Activated CD8-positive, alpha-beta T cell treated with anti-CD3 and anti-CD28 coated beads for 36 hours (primary cell): ENCODE measurements at regions not wholly inside any gene's neighbourhood (a gene's known extent, or its start where the extent isn't known, plus 50 kb on each side); places are given as distances from the start of the nearest gene placed in this dataset.
A peak's percentile ranks its signal among the peaks of the same experiment; 100 is the strongest.

Source experiments
- ATAC-seq: fragments of 200-7000 bp; cut with Tn5 transposase; one replicate; pipeline ENCODE4 v1.10.0; 2021; ENCODE audit warnings: mild to moderate bottlenecking, moderate library complexity
- CTCF ChIA-PET: fragments of 350-600 bp; sonication (Branson Sonifier 250); formaldehyde crosslinking; loops from one replicate; lab custom pipeline; 2021; ENCODE audit warnings: antibody characterized with exemption; lab: Charles Lee
- POLR2A ChIA-PET: fragments of 350-600 bp; sonication (Branson Sonifier 250); formaldehyde crosslinking; loops from one replicate; lab custom pipeline; 2021; ENCODE audit warnings: antibody characterized with exemption; lab: Charles Lee
- DNase-seq: peaks from one replicate; pipeline ENCODE4 v3.0.0-alpha.2; 2020
- H3K27ac Mint-ChIP-seq: one replicate; pipeline ENCODE4 v1.8.0; 2021; ENCODE audit warnings: mild to moderate bottlenecking, mixed read lengths
- H3K27me3 Mint-ChIP-seq: one replicate; pipeline ENCODE4 v1.8.0; 2021; ENCODE audit warnings: mixed read lengths
- H3K36me3 Mint-ChIP-seq: one replicate; pipeline ENCODE4 v1.8.0; 2021; ENCODE audit warnings: low read depth, mixed read lengths
- H3K4me1 Mint-ChIP-seq: one replicate; pipeline ENCODE4 v1.8.0; 2021; ENCODE audit warnings: low read depth, mixed read lengths
- H3K4me3 Mint-ChIP-seq: one replicate; pipeline ENCODE4 v1.8.0; 2021; ENCODE audit warnings: mild to moderate bottlenecking, moderate library complexity, mixed read lengths
- H3K9me3 Mint-ChIP-seq: one replicate; pipeline ENCODE4 v1.8.0; 2021; ENCODE audit warnings: mixed read lengths
- intact Hi-C: fragments of 100-400 bp; cut with micrococcal nuclease; formaldehyde crosslinking; loops from one replicate; pipeline ENCODE4 v1.10.0; 2022
- TF ChIP-seq, protein P1 (sequence below): fragments of 200-600 bp; IDR thresholded peaks from one replicate; pipeline ENCODE4 v1.8.0; 2022; ENCODE audit warnings: antibody characterized with exemption, mild to moderate bottlenecking

- Mint-ChIP-seq H3K4me1 (no peaks in the 10 kb centered on the region), H3K9me3 (peaks cover 4% of the 10 kb centered on the region), H3K36me3 (no peaks in the 10 kb centered on the region), H3K27ac (no peak overlapping the region), H3K4me3 (no peak overlapping the region), H3K27me3 (no peaks in the 10 kb centered on the region)
- TF ChIP-seq, protein P1, sequence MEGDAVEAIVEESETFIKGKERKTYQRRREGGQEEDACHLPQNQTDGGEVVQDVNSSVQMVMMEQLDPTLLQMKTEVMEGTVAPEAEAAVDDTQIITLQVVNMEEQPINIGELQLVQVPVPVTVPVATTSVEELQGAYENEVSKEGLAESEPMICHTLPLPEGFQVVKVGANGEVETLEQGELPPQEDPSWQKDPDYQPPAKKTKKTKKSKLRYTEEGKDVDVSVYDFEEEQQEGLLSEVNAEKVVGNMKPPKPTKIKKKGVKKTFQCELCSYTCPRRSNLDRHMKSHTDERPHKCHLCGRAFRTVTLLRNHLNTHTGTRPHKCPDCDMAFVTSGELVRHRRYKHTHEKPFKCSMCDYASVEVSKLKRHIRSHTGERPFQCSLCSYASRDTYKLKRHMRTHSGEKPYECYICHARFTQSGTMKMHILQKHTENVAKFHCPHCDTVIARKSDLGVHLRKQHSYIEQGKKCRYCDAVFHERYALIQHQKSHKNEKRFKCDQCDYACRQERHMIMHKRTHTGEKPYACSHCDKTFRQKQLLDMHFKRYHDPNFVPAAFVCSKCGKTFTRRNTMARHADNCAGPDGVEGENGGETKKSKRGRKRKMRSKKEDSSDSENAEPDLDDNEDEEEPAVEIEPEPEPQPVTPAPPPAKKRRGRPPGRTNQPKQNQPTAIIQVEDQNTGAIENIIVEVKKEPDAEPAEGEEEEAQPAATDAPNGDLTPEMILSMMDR, result no peak
- ATAC-seq (no peak), DNase-seq (no peak)
- intact Hi-C loops, result no loop called here
- ChIA-PET POLR2A (no interaction called here), CTCF (no interaction called here)
These were observed 1451.3 kb upstream of the SLC39A10 start for GRCh38 chr2:194205568-194206227.

DNA sequence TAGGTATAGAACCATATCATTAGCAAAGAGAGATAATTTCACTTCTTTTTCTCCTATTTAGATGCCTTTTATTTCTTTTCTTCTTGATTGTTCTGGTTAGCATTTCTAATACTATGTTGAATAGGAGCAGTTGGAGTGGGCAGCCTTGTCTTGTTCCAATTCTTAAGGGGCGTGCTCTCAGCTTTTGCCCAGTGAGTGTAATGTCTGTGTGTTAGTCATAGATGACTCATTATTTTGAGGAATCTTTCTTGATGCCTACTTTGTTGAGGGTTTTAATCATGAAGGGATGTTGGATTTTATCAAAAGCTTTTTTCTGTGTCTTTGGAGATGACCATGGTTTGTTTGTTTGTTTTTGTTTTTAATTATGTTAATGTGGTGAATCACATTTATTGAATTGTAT, 1453.1 kb upstream of the SLC39A10 start:
- POLR2A ChIA-PET, result no interaction called here
- ATAC-seq, result no peak
- TF ChIP-seq, protein P1, result no peak
- H3K27ac Mint-ChIP-seq, result no peak overlapping the region
- no peaks in the 10 kb centered on the region for H3K4me1 Mint-ChIP-seq
- H3K4me3 Mint-ChIP-seq, result no peak overlapping the region
- intact Hi-C loops, result no loop called here
- CTCF ChIA-PET, result no interaction called here
- DNase-seq, result no peak
- H3K9me3 Mint-ChIP-seq, result peaks cover 4% of the 10 kb centered on the region
- H3K36me3 Mint-ChIP-seq, result no peaks in the 10 kb centered on the region
- no peaks in the 10 kb centered on the region for H3K27me3 Mint-ChIP-seq

DNA sequence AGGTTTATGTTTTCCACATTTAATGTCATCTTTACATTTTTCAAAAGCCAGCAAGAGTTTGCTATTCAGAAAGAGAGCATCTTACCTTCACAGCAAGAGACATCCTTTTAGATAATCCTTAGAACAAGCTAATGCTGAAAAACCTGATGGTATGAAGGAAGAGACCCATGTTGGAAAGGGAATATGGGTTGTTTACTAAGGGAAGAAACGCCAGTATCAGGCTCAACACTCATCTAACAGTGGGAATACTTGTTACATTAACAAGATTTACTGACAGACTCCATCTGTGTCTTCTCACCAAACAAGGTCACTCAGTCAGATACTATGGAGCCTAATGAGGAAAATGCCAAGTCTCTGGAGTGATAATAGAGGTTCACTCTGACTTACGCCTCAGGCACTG, 1474.1 kb upstream of the SLC39A10 start:
- H3K27ac Mint-ChIP-seq, result no peak overlapping the region
- no peaks in the 10 kb centered on the region for H3K4me1 Mint-ChIP-seq
- ChIA-PET POLR2A (no interaction called here), CTCF (no interaction called here)
- peaks cover 3% of the 10 kb centered on the region for H3K9me3 Mint-ChIP-seq
- no peak for ATAC-seq
- no peak overlapping the region for H3K4me3 Mint-ChIP-seq
- H3K27me3 Mint-ChIP-seq, result no peaks in the 10 kb centered on the region
- no peak for DNase-seq
- no peaks in the 10 kb centered on the region for H3K36me3 Mint-ChIP-seq
- TF ChIP-seq, protein P1, result no peak
- intact Hi-C loops, result no loop called here

DNA sequence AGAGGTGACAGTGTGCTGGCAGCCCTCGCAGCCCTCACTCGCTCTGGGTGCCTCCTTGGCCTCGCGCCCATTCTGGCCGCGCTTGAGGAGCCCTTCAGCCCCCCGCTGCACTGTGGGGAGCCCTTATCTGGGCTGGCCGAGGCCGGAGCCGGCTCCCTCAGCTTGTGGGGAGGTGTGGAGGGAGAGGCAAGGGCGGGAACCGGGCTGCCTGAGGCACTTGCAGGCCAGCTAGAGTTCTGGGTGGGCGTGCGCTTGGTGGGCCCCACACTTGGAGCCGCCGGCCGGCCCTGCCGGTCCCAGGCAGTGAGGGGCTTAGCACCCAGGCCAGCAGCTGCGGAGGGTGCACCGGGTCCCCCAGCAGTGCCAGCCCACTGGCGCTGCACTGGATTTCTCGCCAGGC, 1480.9 kb upstream of the SLC39A10 start:
- no peaks in the 10 kb centered on the region for H3K27me3 Mint-ChIP-seq
- H3K9me3 Mint-ChIP-seq, result peaks cover 8% of the 10 kb centered on the region
- ChIA-PET CTCF (no interaction called here), POLR2A (no interaction called here)
- intact Hi-C loops, result no loop called here
- DNase-seq (no peak), ATAC-seq (no peak)
- H3K4me3 Mint-ChIP-seq, result no peak overlapping the region
- H3K4me1 Mint-ChIP-seq, result no peaks in the 10 kb centered on the region
- TF ChIP-seq, protein P1, result no peak
- no peaks in the 10 kb centered on the region for H3K36me3 Mint-ChIP-seq
- H3K27ac Mint-ChIP-seq, result no peak overlapping the region

- ATAC-seq (peak; percentile 55), DNase-seq (peak; percentile 8)
- intact Hi-C loops, result loop anchor here (5.0 kb wide), 1 partner anchor 1150 kb away; no protein-coding TSS in a partner anchor
- Mint-ChIP-seq H3K27me3 (no peaks in the 10 kb centered on the region), H3K4me1 (no peaks in the 10 kb centered on the region), H3K36me3 (no peaks in the 10 kb centered on the region), H3K9me3 (no peaks in the 10 kb centered on the region), H3K4me3 (no peak overlapping the region), H3K27ac (no peak overlapping the region)
- TF ChIP-seq, protein P1, result peak; percentile 40
- POLR2A ChIA-PET, result no interaction called here
- CTCF ChIA-PET, result interaction anchor here (1.1 kb wide), 1 partner anchor 1493 kb away, joined by 4 read pairs; no protein-coding TSS in a partner anchor
These were observed 1490.2 kb upstream of the SLC39A10 start for GRCh38 chr2:194166818-194167217.
